ENCODE measurements at regions not wholly inside any gene's neighbourhood (a gene's known extent, or its start where the extent isn't known, plus 50 kb on each side); places are given as distances from the start of the nearest gene placed in this dataset.
A peak's percentile ranks its signal among the peaks of the same experiment; 100 is the strongest.
"Not testable (repeated sequence)": the region's sequence is repeated elsewhere in the genome, so short reads cannot be mapped to it uniquely, and the experiment has no call there.

DNA sequence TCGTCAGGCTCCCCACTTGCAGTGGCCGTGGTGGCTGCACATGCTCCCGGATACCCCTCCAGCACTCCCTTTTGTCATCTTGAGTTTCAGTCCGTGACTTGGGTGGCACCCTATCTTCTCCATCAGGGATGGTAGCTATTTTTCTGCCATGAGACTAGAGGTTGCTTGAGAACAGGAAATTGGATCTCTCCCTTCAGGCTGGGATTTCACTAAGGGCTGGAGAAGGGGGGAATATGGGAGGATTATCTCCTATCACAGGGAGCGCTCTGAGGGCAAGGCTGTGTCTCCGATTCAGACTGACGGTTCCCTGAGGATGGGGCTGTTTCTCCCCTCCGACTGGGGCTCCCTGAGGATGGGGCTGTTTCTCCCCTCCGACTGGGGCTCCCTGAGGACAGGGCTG lies 123.1 kb downstream of the MRPL14 start:
- DNase-seq (ENCODE audit: low spot score): no peak
- in situ Hi-C loops (cut with HindIII; ENCODE audit: low sequenced_read_pairs): no loop called here

DNA sequence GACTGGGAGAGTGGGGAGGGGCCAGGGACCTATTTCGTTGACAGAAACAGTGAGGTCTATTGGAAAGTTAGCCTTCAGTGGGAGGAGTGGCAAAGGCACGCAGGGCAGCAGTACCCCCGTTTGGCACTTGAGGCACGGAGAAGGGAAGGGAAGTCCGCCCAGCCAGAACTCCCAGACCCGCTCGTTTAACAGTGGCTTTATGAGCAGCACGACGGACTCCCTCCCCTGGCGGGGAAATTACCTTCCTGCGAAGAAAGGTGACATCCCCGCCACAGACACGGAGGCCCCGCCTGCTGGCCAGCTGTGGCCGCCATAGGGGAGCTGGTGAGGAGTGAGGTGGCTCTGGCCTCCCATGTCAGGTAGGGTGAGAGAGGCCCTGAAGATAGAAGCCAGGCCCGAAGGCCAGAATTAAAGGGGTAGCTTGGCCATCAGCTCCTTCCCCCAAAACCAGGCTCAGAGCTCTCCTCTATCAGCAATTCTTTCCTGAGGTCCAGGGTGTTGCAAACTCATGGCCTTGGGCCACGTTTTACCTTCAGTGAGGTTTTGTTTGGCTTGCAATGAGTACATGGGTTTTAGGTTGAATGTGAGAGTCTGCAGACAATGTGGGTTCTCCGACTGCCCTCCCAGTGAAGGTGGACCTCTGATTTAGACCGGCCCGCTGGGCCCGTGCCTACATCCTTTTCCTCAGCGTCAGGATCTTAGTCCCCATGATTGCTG lies 123.7 kb downstream of the MRPL14 start:
- peak; percentile 17 for DNase-seq (ENCODE audit: low spot score)
- in situ Hi-C loops (cut with HindIII; ENCODE audit: low sequenced_read_pairs): no loop called here

DNA sequence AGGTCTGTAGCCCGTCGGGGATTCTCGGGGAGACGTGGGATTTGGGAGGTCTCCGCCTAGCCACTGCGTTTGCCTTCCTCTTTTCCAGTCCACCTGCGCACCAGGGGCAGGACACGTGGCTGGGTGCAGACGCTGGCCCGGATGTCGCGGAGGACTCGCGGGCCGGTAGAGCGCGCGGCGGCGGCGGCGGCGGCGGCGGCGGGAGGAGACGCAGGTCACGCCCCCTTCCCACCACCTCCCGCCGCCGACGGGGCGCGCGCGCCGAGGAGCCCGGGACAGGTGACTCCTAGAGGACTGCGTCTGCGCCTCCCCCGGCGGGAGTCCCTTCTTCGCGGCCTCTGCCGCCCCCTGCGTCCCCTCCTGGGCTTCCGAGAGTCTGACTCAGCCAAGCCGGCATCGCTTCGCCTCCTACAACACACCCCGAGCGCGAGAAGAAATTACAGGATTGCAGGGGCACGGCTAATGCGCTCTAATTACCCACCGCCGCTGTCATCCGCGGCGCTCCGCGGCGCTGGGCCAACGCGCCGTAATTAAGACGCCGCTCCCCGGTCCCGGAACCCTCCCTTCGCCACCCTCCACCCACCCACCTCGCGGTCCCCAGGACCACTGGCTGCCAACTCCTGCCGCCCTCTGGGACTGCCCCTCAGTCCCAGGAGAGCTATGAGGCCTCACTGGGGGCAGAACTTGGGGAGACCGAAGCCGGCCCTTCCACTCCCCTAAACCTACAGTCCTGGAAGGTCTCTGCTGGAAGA lies 124.5 kb downstream of the MRPL14 start:
- peak; percentile 18 for DNase-seq (ENCODE audit: low spot score)
- in situ Hi-C loops (cut with HindIII; ENCODE audit: low sequenced_read_pairs): no loop called here

DNA sequence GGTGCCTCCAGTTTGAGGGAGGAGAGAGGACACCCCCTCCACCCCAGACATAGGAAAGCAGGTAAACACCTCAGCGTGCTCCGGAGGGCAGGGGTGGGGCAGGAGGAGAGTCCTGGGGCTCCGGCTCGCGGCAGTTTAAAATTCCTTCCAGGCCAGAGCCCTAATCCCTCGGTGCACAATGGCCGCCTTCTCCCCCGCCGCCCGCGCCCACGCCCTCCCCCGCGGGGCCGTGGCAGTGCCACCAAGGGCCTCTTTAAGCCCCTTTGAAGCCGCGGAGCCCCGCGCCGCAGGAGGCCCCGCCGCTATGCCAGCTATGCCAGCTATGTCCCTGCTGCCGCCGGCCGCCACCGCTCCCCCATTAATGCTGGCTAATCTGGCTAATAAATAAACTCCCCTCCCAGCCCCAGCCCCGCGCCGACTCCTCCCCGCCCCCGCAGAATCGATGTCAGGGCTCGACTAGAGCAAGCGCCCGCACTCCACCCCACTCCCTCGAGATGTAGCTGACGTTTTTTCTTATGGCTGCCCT lies 125.1 kb downstream of the MRPL14 start:
- peak; percentile 8 for DNase-seq (ENCODE audit: low spot score)
- in situ Hi-C loops (cut with HindIII; ENCODE audit: low sequenced_read_pairs): no loop called here

DNA sequence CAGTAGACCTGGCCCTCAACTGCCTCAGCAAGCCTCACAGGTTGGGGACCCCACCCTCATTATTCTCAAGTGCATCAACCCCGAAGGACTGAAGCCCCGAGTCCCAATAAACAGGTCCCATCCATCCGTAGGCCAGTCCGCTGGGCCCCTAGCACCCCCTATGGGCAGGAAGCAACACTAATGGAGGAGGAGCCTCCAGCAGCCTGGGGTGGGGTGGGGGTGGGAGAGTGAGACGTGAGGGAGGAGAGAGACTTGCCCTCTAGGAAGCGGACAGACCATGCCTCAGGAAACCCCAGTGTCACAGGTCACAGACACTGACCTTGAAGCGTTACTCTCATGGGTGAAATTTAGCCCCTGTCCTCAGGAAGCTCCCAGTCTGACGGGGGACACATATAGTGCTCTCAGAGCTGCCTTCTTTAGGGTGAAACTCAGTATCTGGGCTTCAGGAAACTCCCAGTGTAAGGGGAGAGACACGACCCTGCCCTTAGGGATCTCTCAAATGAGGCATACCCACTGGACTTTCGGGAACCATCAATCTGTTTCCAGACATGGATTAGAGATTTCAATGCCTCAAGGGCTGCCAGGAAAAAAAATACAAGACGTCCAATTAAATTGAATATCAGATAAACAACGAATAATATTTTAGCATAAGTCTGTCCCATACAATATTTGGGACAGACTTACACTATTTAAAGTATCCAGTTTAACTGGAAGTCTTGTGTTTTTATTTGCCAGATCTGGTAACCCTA lies 125.8 kb downstream of the MRPL14 start:
- in situ Hi-C loops (cut with HindIII; ENCODE audit: low sequenced_read_pairs): no loop called here
- peak; percentile 34 for DNase-seq (ENCODE audit: low spot score)

DNA sequence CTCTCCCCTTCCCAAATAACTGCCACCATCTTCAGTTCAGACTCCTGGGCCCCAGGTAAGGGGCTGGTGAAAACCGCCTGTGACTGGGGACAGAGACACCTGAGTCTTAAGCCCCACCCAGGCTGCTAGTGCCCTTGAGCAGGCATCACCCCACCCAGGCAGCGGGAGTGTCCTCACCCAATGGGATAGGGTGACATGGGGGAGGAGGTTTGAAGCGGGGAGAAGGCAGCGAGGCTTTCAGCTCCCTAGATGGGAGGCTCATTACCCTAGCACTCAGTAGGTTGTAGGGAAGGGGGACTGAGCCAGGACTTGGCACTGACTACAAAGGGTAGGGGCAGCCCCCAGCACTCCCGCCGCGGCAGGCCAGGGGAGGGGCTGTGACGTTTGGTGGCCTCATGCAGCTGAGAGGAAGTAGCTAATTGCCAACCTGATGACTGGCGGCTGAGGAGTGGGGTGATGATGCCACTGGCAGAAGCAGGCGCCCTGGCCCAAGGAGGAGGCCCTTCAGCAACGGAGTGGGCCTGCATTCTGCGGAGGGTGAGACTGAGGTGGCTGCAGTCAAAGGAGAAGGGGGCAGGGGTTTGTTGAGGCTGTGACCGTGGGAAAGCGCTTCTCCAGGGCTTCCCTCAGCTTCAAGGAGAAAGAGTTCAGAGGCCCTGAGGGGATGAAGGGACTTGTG lies 126.9 kb downstream of the MRPL14 start:
- DNase-seq (ENCODE audit: low spot score): no peak
- in situ Hi-C loops (cut with HindIII; ENCODE audit: low sequenced_read_pairs): no loop called here

DNA sequence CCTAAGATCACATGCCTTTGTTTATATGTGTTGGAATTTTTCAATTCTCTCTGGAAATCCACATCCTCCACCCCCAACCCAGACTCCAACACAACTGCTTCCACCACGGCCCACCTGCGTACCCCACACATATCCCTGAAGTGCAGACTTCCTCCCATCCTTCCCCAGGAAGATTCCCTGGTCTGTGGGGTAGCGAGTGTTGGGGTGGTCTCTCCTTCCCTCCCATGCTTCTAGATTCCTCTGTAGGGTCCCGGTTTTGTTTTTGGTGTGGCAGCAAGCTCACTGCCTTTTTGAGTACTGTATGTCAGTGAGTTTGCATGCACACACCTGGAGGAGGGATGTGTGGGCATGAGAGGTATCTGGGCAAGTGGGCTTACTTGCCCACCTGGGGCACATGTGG lies 127.6 kb downstream of the MRPL14 start:
- no peak for DNase-seq (ENCODE audit: low spot score)

DNA sequence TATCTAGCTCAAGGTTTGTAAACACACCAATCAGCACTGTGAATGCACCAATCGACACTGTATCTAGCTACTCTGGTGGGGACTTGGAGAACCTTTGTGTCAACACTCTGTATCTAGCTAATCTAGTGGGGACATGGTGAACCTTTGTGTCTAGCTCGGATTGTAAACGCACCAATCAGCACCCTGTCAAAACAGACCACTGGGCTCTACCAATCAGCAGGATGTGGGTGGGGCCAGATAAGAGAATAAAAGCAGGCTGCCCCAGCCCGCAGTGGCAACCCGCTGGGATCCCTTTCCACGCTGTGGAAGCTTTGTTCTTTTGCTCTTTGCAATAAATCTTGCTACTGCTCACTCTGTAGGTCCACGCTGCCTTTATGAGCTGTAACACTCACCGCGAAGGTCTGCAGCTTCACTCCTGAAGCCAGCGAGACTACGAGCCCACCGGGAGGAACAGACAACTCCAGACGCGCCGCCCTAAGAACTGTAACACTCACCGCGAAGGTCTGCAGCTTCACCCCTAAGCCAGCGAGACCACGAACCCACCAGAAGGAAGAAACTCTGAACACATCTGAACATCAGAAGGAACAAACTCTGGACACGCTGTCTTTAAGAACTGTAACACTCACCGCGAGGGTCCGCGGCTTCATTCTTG lies 128.5 kb downstream of the MRPL14 start:
- DNase-seq (ENCODE audit: low spot score); in situ Hi-C loops (cut with HindIII; ENCODE audit: low sequenced_read_pairs): not testable (repeated sequence)

More for the DNA sequence above, 127.6 kb downstream of the MRPL14 start:
- in situ Hi-C loops (cut with HindIII; ENCODE audit: low sequenced_read_pairs): no loop called here

DNA sequence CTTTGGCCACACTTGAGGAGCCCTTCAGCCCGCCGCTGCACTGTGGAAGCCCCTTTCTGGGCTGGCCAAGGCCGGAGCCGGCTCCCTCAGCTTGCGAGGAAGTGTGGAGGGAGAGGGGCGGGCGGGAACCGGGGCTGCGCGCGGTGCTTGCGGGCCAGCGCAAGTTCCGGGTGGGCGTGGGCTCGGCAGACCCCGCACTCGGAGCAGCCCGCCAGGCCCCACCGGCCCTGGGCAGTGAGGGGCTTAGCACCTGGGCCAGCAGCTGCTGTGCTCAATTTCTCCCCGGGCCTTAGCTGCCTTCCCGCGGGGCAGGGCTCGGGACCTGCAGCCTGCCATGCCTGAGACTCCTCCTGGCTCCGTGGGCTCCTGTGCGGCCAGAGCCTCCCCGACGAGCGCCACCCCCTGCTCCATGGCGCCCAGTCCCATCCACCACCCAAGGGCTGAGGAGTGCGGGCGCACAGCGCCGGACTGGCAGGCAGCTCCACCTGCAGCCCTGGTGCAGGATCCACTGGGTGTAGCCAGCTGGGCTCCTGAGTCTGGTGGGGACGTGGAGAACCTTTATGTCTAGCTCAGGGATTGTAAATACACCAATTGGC lies 129.2 kb downstream of the MRPL14 start:
- in situ Hi-C loops (cut with HindIII; ENCODE audit: low sequenced_read_pairs); DNase-seq (ENCODE audit: low spot score): not testable (repeated sequence)

DNA sequence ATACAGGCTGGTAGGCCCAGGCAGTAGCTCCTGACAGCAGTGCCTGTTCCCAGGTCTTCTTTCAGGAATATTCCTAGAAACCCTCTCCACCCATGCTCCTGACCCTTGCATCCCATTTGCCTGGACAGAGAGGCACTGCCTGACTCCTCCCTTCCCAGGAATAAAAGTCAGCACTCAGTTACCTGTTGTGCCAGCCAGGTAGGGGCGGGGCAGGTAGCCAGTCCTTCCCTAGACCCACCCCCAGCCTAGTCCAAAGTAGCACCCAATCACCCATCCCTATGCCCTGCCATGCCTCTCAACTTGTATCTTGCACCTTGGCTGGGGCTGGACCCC lies 129.9 kb downstream of the MRPL14 start:
- in situ Hi-C loops (cut with HindIII; ENCODE audit: low sequenced_read_pairs): no loop called here
- DNase-seq (ENCODE audit: low spot score): no peak

DNA sequence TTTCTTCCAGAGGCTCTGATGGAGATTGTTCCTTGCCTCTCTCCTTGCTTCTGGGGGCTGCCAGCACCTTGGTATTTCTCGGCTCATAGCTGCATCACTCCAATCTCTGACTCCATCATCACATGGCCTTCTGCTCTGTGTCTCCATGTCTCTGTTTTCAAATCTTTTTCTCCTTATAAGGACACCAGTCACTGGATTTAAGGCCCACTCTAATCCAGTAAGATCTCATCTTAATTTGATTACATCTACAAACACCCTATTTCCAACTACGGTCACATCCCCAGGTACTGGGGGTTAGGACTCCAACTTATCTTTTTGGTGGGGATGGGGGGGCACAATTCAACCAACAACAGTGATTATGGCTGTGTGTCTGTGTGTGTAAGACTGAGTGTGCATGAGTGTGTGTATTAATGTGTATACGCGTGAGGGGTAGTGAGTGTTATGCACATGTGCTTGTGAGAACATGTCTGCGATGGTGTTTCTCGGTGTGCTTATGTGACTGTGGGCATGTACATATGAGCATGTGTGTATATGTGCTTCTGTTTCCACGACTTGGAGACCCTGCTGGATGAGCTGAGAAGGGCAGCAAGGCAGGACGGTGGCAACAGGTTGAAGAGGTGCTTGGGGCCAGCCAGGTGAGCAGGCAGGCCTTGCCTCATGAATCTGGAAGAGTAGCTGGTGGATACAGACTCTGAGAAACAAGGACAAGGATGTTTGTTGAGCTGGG lies 130.5 kb downstream of the MRPL14 start:
- no peak for DNase-seq (ENCODE audit: low spot score)
- in situ Hi-C loops (cut with HindIII; ENCODE audit: low sequenced_read_pairs): no loop called here

DNA sequence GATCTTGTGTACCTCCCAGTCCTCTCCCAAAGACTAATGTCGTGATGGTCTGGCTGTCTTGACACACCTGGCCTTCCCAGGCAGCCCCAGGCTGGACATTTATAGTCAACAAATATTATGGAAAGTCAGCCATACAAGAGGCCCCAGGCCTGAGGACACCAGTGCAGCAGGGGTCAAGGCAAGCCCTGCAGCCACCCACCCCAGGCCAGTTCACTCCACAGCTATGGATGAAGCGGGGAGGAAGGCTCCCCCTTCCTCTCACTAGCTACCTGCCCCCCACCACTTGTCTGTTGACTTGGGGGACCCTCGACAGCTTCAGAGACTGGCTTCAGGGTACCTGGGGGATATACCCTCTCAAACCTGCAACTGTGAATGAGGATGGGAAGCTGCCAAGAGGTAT lies 132.1 kb downstream of the MRPL14 start:
- in situ Hi-C loops (cut with HindIII; ENCODE audit: low sequenced_read_pairs): no loop called here
- no peak for DNase-seq (ENCODE audit: low spot score)

DNA sequence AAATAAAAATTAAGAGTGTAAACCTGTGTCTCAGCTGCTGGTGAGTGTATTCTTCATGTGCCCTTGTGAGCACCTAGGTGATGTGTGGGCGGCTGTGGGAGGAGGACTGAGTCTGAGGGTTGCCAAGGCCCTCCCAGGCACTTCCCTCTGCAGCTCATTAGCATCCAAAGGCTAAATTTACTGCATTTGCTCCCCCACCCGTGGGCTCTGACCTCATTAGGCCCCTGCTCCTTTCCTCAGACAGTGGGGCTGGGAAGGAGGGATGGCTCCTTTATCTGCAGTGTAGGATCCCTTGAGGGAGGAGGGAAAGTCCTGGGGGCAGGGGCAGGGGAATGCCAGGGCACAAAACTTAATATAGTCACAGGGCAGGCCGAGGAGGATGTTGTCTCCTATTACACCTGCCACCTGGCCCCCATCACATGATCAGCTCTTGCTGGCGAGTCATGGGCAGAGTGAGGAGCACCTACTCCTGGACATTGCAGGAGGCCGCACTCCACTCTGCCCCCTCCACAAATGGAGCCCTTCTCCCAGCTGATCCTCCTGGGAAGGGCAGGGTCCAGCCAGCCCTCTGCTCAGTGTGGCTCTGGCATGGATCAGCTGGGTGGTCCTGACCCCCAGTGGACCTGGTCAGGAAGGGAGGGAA lies 133.2 kb downstream of the MRPL14 start:
- DNase-seq (ENCODE audit: low spot score): no peak
- in situ Hi-C loops (cut with HindIII; ENCODE audit: low sequenced_read_pairs): no loop called here

DNA sequence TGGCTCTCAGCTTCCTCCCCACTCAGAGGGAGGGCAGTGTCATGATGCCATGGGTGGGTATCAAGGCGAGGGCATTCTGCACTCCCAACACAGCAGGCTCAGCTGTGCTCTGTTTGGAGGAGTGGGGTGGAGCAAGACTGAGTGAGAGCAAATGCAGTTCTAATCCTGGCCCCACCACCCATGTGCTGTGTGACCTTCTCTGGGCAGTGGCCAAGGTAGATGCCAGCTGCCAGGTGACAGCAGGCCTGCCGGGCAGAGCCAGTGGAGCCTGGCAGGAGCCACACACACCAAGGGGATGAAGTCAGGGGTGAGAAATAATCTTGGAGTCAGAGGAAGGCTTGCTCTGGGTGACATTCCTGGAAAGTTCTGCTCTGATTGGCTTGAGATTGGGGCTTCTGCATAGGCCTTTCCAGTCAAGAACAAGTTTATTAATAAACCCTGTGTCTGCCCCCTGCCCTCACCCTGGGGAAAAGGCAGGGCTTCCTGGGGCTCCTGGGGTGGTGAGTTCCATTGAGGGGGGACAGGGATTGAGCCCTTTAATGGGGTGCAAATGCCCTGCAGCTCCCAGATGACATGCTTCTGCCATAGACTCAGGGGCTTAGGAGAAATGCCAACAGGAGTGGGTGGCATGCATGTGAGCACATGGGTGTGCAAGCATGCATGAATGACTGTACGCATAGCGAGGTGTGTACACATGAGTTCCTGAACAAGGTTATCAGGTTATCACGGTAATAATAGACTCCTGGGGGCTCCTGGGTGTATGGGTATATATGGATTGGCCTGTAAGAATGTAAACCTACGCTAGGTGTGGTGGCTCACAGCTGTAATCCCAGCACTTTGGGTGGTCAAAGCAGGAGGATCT lies 134.2 kb downstream of the MRPL14 start:
- in situ Hi-C loops (cut with HindIII; ENCODE audit: low sequenced_read_pairs): no loop called here
- peak; percentile 23 for DNase-seq (ENCODE audit: low spot score)

DNA sequence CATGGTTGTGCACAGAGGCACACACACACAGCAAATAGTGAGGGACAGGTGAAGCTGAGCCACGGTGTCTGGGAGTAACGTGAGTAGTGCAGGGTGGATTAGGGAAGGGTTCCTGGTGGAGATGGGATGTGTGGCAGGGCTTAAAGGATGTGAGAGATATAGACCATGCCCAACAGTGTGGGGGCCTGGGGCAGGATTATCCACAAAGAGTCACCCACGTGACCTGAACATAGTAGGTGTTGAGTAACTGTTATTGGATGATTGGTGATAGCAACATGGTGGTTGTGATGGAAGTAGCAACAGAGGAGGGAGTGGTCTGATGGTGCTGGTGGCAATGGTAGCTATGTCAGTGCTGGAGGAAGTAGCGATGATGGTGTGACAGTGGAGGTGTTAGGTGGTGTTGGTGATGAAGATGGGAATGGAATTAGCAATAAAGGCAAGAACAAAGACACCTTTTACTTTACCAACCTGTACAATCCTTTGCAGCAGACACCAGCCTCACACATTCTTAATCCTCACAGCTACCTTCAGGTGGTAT lies 135.1 kb downstream of the MRPL14 start:
- in situ Hi-C loops (cut with HindIII; ENCODE audit: low sequenced_read_pairs): no loop called here
- DNase-seq (ENCODE audit: low spot score): no peak

Data from G401 (cell line).